Activated CD4-positive, alpha-beta memory T cell treated with anti-CD3 and anti-CD28 coated beads, Interleukin-2, amount 10 ng/mL, durations not matched to agents 7 days and 5 days (primary cell): ENCODE measurements at regions not wholly inside any gene's neighbourhood (a gene's known extent, or its start where the extent isn't known, plus 50 kb on each side); places are given as distances from the start of the nearest gene placed in this dataset.
"Not testable (repeated sequence)": the region's sequence is repeated elsewhere in the genome, so short reads cannot be mapped to it uniquely, and the experiment has no call there.

Experiments used
- CTCF ChIA-PET: fragments of 350-600 bp; sonication (Branson Sonifier 250); formaldehyde crosslinking; loops from one replicate; lab custom pipeline; 2021; ENCODE audit warnings: antibody characterized with exemption, inconsistent platforms; lab: Charles Lee
- POLR2A ChIA-PET: fragments of 350-600 bp; sonication (Branson Sonifier 250); formaldehyde crosslinking; loops from one replicate; lab custom pipeline; 2021; ENCODE audit warnings: antibody characterized with exemption; lab: Charles Lee
- DNase-seq: peaks from one replicate; pipeline ENCODE4 v3.0.0-alpha.2; 2020
- H3K27ac Mint-ChIP-seq: one replicate; pipeline ENCODE4 v1.8.0; 2021; ENCODE audit warnings: mild to moderate bottlenecking, mixed read lengths
- H3K27me3 Mint-ChIP-seq: one replicate; pipeline ENCODE4 v1.8.0; 2021; ENCODE audit warnings: mixed read lengths
- H3K36me3 Mint-ChIP-seq: one replicate; pipeline ENCODE4 v1.8.0; 2021; ENCODE audit warnings: low read depth, mixed read lengths
- H3K4me1 Mint-ChIP-seq: one replicate; pipeline ENCODE4 v1.8.0; 2021; ENCODE audit warnings: mixed read lengths
- H3K4me3 Mint-ChIP-seq: one replicate; pipeline ENCODE4 v1.8.0; 2021; ENCODE audit warnings: mild to moderate bottlenecking, mixed read lengths
- H3K9me3 Mint-ChIP-seq: one replicate; pipeline ENCODE4 v1.8.0; 2021; ENCODE audit warnings: mixed read lengths

DNA sequence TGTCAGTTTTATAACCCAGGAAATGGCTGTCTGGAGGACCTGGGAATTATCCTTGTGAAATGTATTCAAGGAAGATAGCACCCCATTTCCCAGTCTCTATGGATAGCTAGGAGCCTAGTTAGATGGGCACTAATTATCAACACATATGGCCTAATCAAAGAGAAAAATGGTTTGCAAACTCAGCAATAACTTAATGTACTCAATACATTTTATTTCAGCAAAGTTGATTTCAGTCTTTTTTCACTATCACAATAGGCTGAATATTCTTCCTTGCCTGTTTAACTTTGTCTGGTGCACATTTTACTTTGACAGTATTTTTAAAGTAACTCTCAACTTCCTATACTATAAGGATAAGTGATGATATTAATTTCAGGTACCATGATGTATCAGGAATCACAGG is 756.3 kb downstream of the CCDC85A start:
- H3K27ac Mint-ChIP-seq = no peak overlapping the region
- CTCF ChIA-PET = no interaction called here
- no peaks in the 10 kb centered on the region for H3K36me3 Mint-ChIP-seq
- DNase-seq = no peak
- POLR2A ChIA-PET = no interaction called here
- H3K4me3 Mint-ChIP-seq = no peak overlapping the region
- no peaks in the 10 kb centered on the region for H3K4me1 Mint-ChIP-seq
- peaks cover 16% of the 10 kb centered on the region for H3K9me3 Mint-ChIP-seq
- H3K27me3 Mint-ChIP-seq = no peaks in the 10 kb centered on the region

DNA sequence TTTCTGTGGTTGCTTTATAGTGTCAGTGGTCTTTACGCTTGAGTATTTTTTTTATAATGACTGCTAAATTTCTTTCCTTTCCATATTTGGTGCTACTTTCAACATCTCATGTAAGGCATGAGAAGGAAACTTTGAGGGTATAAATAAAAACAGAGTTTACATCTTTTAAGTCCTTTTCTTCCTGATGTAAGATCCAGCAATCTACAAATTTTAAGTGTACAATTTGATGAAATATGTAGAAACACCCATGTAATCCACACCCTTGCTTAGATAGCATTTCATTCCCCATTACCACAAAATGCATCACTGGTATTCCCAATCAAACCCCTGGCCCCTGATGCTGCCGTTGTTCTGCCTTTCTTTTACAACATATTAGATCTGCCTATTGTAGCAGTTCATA is 769.1 kb downstream of the CCDC85A start:
- DNase-seq = no peak
- H3K27ac Mint-ChIP-seq = no peak overlapping the region
- no peaks in the 10 kb centered on the region for H3K4me1 Mint-ChIP-seq
- POLR2A ChIA-PET = no interaction called here
- CTCF ChIA-PET = no interaction called here
- no peak overlapping the region for H3K4me3 Mint-ChIP-seq
- no peaks in the 10 kb centered on the region for H3K36me3 Mint-ChIP-seq
- peaks cover 23% of the 10 kb centered on the region for H3K9me3 Mint-ChIP-seq
- no peaks in the 10 kb centered on the region for H3K27me3 Mint-ChIP-seq

DNA sequence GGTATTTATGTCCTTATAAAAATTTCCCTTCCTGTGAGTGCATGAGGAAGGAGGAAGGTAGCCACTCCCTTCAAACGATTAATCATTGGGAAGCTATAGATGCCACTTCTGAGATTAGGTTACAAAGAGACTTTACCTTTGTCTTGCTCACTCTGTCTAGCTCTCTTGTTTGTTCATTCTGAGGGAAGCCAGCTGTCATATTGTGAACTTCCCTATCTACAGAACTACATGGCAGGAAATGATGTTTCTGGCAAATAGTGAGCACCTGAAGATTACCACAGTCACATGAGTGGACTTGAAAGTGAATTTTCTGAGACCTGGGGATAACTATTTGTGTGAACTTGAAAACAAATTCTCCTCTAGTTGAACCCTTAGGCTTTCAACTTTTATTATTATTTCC is 776.8 kb downstream of the CCDC85A start:
- H3K27ac Mint-ChIP-seq = no peak overlapping the region
- no peaks in the 10 kb centered on the region for H3K36me3 Mint-ChIP-seq
- ChIA-PET CTCF (no interaction called here), POLR2A (no interaction called here)
- DNase-seq = no peak
- no peaks in the 10 kb centered on the region for H3K4me1 Mint-ChIP-seq
- peaks cover 10% of the 10 kb centered on the region for H3K9me3 Mint-ChIP-seq
- no peak overlapping the region for H3K4me3 Mint-ChIP-seq
- no peaks in the 10 kb centered on the region for H3K27me3 Mint-ChIP-seq

DNA sequence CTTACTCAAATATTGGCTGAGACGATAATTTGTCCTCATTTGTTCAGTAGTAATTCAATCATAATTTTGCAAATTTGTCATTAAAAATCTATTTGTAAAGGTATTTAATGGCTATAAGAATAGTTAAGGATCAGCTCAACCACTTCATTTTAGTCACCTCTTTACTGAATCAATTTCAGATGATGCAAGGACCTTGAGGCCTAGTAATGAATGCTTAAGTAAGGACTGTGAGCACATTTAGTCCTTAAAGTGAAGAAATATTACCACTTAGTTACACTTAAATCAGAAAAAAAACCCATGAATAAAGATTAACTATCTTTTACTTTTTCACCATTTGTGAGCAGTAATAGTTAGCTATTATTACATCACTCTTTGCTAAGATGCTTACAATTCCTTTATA is 778.9 kb downstream of the CCDC85A start:
- CTCF ChIA-PET = no interaction called here
- Mint-ChIP-seq H3K27me3 (no peaks in the 10 kb centered on the region), H3K27ac (no peak overlapping the region), H3K9me3 (peaks cover 6% of the 10 kb centered on the region), H3K4me1 (no peaks in the 10 kb centered on the region), H3K4me3 (no peak overlapping the region), H3K36me3 (no peaks in the 10 kb centered on the region)
- no peak for DNase-seq
- POLR2A ChIA-PET = no interaction called here

DNA sequence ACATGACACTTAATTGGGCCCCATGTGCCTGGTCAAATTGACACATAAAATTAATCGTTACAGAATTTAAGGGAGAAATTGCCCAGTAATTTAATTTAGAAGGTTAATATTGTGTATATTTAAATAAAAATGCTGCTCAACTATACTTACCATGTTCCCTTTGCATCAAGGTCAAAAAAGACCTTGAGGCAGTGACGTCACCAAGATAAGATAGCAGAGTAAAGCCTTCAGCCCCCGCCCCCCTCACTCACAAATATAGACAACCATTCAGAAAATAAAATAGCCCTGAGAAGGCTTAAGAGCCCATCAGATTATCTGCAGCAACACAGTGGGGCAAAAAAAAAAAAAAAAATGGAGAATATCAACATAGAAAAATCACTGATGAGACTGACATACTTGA is 785.7 kb downstream of the CCDC85A start:
- Mint-ChIP-seq H3K36me3 (no peaks in the 10 kb centered on the region), H3K4me3 (no peak overlapping the region), H3K9me3 (peaks cover 13% of the 10 kb centered on the region), H3K27me3 (no peaks in the 10 kb centered on the region), H3K4me1 (no peaks in the 10 kb centered on the region), H3K27ac (no peak overlapping the region)
- CTCF ChIA-PET = no interaction called here
- POLR2A ChIA-PET = no interaction called here
- DNase-seq = no peak

DNA sequence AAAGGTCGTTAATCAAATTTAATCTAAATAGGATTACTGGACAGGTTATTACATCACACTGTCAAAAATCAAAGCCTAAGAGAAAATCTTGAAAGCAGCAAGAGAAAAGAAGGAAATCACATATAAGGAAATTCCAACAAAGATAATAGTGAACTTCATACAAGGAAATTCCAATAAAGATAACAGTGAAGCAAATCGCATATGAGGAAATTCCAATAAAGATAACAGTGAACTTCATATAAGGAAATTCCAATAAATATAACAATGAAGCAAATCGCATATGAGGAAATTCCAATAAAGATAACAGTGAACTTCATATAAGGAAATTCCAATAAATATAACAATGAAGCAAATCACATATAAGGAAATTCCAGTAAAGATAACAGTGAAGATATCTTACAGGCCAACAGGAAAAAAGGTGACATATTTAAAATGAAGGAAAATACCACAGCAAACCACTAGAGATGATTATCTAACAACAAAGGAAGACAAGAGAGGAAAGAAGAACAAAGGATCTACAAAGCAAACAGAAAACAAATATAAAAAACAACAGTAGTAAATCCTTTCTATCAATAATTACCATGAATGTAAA is 787.7 kb downstream of the CCDC85A start:
- H3K4me3 Mint-ChIP-seq = no peak overlapping the region

DNA sequence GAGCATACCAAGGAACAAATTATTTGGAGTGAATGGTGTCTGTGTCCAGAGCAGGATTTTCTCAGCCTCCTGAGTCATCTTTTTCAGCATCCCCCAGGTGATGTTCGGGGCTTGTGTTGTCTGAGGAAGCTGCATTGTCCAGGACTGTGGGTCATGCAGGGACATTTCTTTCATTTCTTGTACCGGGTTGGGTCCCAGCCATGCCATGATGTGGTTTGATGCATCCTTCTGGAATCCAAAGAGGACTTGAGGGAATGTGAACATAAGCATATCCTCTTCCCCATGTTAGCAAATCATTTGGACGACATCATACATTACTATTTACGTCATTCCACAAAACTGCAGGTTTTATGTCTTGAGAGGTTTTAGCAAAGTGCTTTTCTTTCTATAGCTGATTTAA is 797.8 kb downstream of the CCDC85A start:
- Mint-ChIP-seq H3K4me3 (no peak overlapping the region), H3K27me3 (no peaks in the 10 kb centered on the region), H3K36me3 (no peaks in the 10 kb centered on the region), H3K27ac (no peak overlapping the region), H3K9me3 (peaks cover 14% of the 10 kb centered on the region), H3K4me1 (no peaks in the 10 kb centered on the region)
- POLR2A ChIA-PET = no interaction called here
- CTCF ChIA-PET = no interaction called here
- no peak for DNase-seq

More for the DNA sequence above, 787.7 kb downstream of the CCDC85A start:
- CTCF ChIA-PET = no interaction called here
- no peak for DNase-seq
- POLR2A ChIA-PET = no interaction called here
- Mint-ChIP-seq H3K36me3 (no peaks in the 10 kb centered on the region), H3K27me3 (no peaks in the 10 kb centered on the region), H3K9me3 (peaks cover 13% of the 10 kb centered on the region), H3K4me1 (no peaks in the 10 kb centered on the region), H3K27ac (no peak overlapping the region)

DNA sequence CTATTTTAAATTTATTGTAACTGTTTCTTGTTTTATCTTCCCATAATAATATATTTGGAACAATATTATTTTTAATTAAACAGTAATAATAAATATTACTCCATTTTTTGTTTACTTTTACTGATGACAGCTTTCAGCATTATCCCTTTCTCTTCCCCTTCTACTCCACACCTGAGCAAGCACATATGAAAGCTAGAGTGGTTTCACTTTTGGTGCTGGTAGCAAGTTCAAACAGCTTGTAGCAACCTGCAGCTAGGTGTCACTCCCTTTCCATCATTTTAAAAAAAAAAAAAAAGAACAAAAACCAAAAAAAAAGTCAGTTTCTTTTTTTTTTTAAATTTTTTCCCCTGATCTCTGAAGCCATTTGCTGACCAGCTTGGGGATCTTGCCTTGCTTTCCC is 801.8 kb downstream of the CCDC85A start:
- ChIA-PET CTCF (no interaction called here), POLR2A (no interaction called here)
- DNase-seq = no peak
- Mint-ChIP-seq H3K9me3 (peaks cover 8% of the 10 kb centered on the region), H3K27ac (no peak overlapping the region), H3K4me1 (no peaks in the 10 kb centered on the region), H3K27me3 (no peaks in the 10 kb centered on the region), H3K4me3 (no peak overlapping the region), H3K36me3 (no peaks in the 10 kb centered on the region)

DNA sequence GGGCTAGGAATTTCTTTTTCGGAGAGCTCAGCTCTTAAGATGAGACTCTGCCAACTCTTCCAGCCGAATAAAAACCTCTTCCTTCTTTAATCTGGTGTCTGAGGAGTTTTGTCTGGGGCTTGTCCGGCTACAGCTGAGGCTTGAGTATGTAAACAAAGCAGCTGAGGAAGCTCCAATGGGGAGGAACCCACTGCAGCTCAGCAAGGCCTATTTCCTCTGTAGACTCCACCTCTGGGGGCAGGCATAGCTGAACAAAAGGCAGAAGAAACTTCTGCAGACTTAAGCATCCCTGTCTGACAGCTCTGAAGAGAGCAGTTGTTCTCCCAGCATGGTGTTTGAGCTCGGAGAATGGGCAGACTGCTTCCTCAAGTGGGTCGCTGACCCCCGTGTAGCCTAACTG is 838.7 kb downstream of the CCDC85A start:
- Mint-ChIP-seq H3K36me3 (no peaks in the 10 kb centered on the region), H3K27me3 (no peaks in the 10 kb centered on the region), H3K9me3 (peaks cover 12% of the 10 kb centered on the region)

DNA sequence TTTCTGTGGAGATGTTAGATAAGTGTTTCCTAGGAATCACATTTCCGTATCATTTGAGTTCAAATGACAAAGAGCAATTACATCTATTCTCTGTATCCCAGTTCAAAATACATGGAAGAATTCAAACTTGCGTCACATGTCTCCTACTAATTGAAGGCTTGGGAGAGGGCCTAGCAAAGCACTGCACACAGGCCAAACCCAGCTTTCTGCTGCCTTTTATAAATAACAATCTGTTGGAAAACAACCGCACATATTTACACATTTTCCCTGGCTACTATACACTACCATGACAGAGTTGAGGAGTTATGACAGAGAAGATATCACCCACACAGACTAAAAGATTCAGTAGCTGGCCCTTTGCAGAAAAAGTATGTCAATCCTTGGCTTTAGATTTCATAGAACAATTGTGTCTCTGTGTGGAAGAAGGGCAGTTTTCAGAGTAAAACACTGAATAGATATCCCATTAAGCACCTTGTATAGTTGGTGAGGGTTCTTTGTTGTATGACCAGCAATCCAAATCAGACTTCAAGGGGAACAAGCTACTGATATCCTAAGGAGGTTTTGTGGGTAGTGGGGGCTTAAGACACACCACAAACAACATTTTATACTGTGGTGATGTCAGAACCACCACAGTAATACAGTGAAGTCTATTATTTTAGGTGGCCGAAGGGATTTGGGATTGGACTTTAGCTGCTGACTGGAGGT is 861.3 kb downstream of the CCDC85A start:
- H3K9me3 Mint-ChIP-seq = peaks cover 13% of the 10 kb centered on the region
- POLR2A ChIA-PET = no interaction called here
- CTCF ChIA-PET = no interaction called here
- no peak for DNase-seq
- H3K4me1 Mint-ChIP-seq = no peaks in the 10 kb centered on the region
- H3K4me3 Mint-ChIP-seq = no peak overlapping the region
- no peaks in the 10 kb centered on the region for H3K36me3 Mint-ChIP-seq
- no peak overlapping the region for H3K27ac Mint-ChIP-seq
- no peaks in the 10 kb centered on the region for H3K27me3 Mint-ChIP-seq

More for the DNA sequence above, 838.7 kb downstream of the CCDC85A start:
- H3K4me3 Mint-ChIP-seq = no peak overlapping the region
- CTCF ChIA-PET = no interaction called here
- no peak overlapping the region for H3K27ac Mint-ChIP-seq
- H3K4me1 Mint-ChIP-seq = no peaks in the 10 kb centered on the region
- DNase-seq = no peak
- POLR2A ChIA-PET = no interaction called here

DNA sequence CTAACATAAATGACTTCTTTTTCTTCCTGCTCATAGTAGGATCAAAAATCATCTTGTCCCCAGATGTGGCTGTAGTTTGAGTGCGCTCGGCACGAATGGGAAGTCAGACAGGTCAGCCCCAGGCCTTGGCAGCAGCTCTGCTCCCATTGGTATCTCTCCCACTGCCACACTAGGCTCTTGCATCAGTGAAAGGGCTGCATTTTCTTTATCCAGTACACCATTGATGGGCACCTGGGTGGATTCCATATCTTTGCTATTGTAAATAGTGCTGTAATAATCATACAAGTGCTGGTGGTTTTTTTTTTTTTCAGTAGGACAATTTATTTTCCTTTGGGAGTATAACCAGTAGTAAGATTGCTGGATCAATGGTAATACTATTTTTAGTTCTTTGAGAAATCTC is 865.5 kb downstream of the CCDC85A start:
- DNase-seq = no peak
- Mint-ChIP-seq H3K27ac (no peak overlapping the region), H3K4me1 (no peaks in the 10 kb centered on the region), H3K4me3 (no peak overlapping the region), H3K27me3 (no peaks in the 10 kb centered on the region), H3K36me3 (no peaks in the 10 kb centered on the region), H3K9me3 (peaks cover 6% of the 10 kb centered on the region)
- ChIA-PET POLR2A (no interaction called here), CTCF (no interaction called here)

DNA sequence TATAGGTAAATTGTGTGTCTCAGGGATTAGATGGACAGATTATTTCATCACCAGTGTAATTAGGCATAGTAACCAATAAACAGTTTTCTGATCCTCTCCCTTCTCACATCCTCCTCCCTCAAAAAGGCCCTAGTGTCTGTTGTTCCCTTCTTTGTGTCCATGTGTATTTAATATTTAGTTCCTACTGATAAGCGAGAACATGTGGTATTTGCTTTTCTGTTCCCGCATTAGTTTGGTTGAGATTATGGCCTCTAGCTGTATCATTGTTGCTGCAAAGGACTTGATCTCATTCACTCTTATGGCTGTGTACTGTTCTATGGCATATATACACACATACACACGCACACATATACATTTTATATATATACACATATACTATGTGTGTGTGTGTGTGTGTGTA is 866.2 kb downstream of the CCDC85A start:
- Mint-ChIP-seq H3K4me3 (no peak overlapping the region), H3K27me3 (no peaks in the 10 kb centered on the region), H3K27ac (no peak overlapping the region), H3K36me3 (no peaks in the 10 kb centered on the region), H3K9me3 (peaks cover 6% of the 10 kb centered on the region), H3K4me1 (no peaks in the 10 kb centered on the region)
- no peak for DNase-seq
- CTCF ChIA-PET = no interaction called here
- POLR2A ChIA-PET = no interaction called here

DNA sequence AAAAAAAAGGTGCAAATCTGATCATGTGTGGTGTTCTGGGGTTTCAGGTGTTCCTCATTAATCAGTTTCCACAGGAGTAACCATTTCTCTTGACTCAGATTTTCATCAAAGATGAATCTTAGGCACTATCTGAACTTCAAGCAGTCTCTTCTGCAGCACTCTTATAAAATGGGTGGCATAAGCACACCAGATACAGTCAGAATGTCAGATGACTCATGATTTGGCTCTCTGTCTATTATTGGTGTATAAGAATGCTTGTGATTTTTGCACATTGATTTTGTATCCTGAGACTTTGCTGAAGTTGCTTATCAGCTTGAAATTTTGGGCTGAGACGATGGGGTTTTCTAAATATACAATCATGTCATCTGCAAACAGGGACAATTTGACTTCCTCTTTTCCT is 882.5 kb downstream of the CCDC85A start:
- H3K4me1 Mint-ChIP-seq, POLR2A ChIA-PET, H3K36me3 Mint-ChIP-seq, H3K27me3 Mint-ChIP-seq, H3K4me3 Mint-ChIP-seq, CTCF ChIA-PET, H3K9me3 Mint-ChIP-seq, H3K27ac Mint-ChIP-seq, DNase-seq: not testable (repeated sequence)

DNA sequence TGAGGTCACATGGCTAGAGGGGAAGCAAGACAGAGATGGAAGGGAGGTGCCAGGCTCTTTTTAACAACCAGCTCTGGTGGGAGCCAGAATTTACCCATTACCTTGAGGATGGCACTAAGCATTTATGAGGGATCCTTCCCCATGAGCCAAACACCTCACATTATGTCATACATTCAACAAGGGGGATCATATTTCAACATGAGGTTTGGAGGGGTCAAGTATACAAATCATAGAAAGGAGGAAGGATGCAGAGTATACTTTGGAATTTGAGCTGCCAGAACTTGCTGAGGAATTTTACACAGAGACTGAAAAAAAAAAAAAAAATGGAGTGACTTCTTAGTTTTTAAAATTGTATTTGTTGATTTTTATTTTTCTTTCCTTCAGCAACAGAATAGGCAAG is 891.4 kb downstream of the CCDC85A start:
- CTCF ChIA-PET = no interaction called here
- POLR2A ChIA-PET = no interaction called here
- Mint-ChIP-seq H3K4me1 (no peaks in the 10 kb centered on the region), H3K27ac (no peak overlapping the region), H3K9me3 (peaks cover 7% of the 10 kb centered on the region), H3K27me3 (no peaks in the 10 kb centered on the region), H3K36me3 (no peaks in the 10 kb centered on the region), H3K4me3 (no peak overlapping the region)
- DNase-seq = no peak
